KG1 (cell line): ENCODE measurements at regions not wholly inside any gene's neighbourhood (a gene's known extent, or its start where the extent isn't known, plus 50 kb on each side); places are given as distances from the start of the nearest gene placed in this dataset.
"Not testable (repeated sequence)": the region's sequence is repeated elsewhere in the genome, so short reads cannot be mapped to it uniquely, and the experiment has no call there.

ENCODE experiments used
- DNase-seq: peaks from one replicate; lab custom pipeline; 2025; lab: John Stamatoyannopoulos, UW

DNA sequence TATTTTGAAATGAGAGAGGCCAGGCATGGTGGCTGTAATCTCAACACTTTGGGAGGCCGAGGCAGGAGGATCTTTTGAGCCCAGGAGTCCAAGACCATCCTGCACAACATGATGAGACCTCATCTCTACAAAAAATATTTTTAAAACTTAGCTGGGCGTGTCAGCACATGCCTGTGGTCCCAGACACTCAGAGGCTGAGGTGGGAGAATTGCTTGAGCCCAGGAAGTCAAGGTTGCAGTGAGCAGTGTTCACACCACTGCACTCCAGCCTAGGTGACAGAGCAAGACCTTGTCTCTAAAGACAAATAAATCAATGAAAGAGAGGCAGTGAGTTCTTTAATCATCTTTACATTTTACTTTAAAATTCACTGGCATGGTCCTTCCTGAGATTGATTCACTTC lies 124.5 kb downstream of the DUSP6 start:
- DNase-seq: no peak

- DNase-seq: no peak
These were observed 126.4 kb downstream of the DUSP6 start for GRCh38 chr12:89225808-89226411.

- DNase-seq: no peak
These were observed 126.9 kb downstream of the DUSP6 start for GRCh38 chr12:89225401-89225800.

GRCh38 chr12:89222580-89222979 lies 129.7 kb downstream of the DUSP6 start:
- DNase-seq: not testable (repeated sequence)

- DNase-seq: no peak
These were observed 134.8 kb downstream of the DUSP6 start for GRCh38 chr12:89217472-89217871.

DNA sequence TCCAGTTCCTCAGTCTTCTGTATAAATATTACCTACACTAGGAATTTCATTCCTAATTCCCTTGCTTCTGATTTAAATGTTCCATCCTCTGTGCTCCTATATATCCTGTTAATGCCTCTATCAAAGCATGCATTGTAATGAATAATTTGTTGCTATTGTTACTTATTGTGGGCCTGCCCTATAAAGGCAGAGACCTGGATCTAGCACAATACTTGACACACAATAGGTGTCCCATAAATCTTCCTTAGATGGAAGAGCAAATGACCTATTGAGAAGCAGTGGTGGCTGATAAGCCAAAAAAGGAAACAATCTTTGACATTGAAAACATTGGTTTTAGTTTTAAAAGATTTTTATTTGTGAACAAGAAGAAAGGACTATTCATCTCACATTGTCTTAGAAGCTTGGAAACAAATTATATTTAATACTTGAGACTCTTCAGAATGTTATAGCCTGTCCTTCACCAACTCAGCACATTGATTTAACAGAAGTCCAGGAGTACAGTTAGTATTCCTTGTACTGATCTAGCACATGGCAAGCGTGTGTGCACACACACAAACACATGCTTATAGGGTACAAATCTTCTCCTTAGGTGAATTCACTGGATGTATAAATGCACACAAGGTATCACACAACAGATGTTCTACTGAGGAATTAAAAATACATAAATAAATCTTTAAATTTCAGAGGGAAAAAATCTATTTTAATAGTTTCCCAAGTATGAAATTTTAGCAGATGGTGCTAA lies 135.9 kb downstream of the DUSP6 start:
- no peak for DNase-seq

DNA sequence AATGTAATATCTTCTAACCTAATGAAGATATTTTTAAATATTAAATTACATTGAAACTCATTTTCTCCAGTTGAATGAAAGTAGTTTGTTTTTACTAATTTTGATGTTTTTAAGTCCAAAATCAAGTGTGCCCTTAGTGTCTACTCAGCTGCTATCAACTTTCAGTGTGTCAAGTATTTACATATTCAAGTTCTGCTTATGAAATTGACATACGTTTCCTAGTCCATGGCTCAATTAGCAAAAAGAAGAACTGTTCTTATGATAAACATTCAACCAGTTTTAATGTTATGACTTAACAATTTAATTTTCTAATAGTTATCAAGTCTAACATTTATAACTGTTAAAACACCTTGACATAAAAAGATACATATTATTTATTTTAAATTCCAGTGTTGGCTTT lies 137.1 kb downstream of the DUSP6 start:
- no peak for DNase-seq

DNA sequence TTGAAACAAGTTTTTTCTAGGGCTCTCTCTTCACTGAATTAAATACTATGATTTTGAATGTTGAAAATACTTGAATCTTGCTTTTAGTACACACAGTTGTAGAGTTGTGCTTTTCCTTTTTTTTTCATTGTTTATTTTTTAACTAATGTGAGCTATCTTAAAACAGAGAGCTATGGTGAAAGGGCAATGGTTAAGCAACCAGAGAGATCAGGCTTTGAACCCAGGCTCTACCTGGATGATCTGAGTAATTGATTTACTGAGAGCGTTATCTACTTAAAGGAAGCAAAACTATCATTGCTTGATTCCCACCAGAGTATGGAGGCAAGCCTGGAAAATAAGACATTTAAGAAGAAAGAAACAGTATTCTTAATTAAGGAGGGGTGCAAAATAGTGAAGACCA lies 138.6 kb downstream of the DUSP6 start:
- no peak for DNase-seq

DNA sequence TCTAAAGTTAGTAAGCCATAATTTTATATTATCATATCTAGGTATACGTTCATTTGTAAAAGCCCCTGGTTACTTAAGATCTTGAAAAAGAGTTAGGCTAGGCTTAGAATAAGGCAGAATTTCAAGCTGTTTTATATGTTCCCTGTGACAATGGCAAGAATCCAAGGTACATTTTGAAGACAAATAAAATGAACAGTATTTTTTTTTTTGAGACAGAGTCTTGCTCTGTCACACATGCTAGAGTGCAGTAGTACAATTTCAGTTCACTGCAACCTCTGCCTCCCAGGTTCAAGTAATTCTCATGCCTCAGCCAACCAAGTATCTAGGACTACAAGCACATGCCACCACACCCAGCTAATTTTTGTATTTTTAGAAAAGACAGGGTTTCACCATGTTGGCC lies 139.2 kb downstream of the DUSP6 start:
- DNase-seq: no peak

GRCh38 chr12:89212339-89212771 lies 139.9 kb downstream of the DUSP6 start:
- no peak for DNase-seq

GRCh38 chr12:89211456-89211855 lies 140.8 kb downstream of the DUSP6 start:
- DNase-seq: no peak

- no peak for DNase-seq
These were observed 142.0 kb downstream of the DUSP6 start for GRCh38 chr12:89210277-89210676.

DNA sequence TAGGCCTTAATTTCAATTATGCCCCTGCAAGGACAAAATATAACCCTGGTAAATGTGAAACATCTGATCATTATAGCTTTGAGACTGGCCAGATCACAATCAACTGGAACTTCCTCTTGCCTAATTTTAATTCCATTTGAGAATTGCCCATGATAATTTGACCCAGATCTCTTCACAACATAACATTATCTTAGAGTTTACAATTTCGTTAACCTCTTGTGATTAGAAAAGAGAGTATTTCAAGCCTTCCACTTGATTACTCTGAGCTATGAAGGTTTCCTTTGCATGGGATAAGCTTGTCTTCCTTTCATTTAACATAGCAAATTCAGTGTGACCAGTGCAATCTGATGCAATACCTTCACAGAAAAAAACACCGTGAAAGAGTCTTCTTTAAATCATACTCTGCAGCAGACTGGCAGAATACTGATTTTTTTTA lies 143.6 kb downstream of the DUSP6 start:
- no peak for DNase-seq

GRCh38 chr12:89206390-89206789 lies 145.9 kb downstream of the DUSP6 start:
- no peak for DNase-seq

GRCh38 chr12:89205517-89205916 lies 146.8 kb downstream of the DUSP6 start:
- DNase-seq: no peak

DNA sequence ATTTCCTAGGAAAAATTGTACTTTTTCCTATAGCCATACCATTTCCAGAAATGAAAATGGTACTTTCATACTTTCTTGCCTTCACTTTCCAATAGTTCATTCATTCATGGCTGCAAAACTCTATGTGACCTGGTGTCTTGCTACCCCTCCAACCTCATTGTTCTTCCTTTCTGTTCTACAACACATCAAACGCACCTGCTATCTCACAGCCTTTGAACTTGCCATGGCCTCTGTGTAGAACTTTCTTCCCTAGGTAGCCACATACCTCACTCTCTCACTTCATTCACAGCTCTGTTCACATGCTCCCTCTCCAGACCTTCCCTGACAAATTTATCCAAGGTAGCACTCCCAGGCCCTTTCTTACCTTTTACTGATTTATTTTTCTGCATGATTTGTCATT lies 149.2 kb downstream of the DUSP6 start:
- no peak for DNase-seq

GRCh38 chr12:89200217-89200616 lies 152.1 kb downstream of the DUSP6 start:
- no peak for DNase-seq

DNA sequence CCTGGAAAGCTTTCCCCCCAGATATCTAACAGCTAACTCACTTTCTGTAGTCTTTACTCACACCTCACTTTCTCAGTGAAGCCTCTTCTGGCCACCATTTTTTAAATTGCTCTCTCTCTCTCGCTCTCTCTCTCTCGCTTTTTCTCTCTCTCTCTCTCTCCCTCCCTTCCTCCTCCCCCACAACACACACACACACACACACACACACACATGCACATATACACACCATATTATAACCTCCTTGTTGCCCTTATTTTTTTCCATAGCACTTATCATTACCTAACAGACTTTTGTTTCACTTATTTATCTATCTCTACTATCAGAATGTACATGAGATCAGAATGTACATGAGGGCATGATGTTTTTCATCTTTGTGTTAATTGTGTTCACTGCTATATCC lies 156.8 kb downstream of the DUSP6 start:
- DNase-seq: no peak

DNA sequence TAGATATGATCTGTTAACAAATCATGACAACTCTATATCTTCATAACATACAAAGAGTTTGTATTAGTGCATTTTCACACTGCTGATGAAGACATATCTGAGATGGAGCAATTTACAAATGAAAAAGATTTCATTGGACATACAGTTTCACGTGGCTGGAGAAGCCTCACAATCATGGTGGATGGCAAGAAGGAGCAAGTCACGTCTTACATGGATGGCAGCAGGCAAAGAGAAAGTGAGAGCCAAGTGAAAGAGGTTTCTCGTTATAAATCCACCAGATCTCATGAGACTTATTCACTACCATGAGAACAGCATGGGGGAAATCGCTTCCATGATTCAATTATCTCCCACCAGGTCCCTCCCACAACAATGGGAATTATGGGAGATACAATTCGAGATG lies 157.6 kb downstream of the DUSP6 start:
- no peak for DNase-seq

GRCh38 chr12:89192429-89192828 lies 159.9 kb downstream of the DUSP6 start:
- DNase-seq: no peak

GRCh38 chr12:89191597-89191996 lies 160.7 kb downstream of the DUSP6 start:
- not testable (repeated sequence) for DNase-seq

DNA sequence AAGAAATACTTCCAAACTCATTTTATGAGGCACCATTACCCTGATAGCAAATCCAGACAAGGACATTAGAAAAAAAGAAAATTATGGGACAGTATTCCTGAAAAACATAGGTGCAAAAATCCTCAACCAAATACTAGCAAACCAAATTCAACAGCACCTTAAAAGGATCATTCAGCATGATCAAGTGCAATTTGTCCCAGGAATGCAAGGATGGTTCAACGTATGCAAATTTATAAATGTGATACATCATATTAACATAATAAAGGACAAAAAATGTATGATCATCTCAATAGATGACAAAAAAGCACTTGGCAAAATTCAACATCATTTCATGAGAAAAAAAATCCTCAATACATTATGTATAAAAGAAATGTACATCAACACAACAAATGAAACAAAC lies 162.9 kb downstream of the DUSP6 start:
- no peak for DNase-seq

DNA sequence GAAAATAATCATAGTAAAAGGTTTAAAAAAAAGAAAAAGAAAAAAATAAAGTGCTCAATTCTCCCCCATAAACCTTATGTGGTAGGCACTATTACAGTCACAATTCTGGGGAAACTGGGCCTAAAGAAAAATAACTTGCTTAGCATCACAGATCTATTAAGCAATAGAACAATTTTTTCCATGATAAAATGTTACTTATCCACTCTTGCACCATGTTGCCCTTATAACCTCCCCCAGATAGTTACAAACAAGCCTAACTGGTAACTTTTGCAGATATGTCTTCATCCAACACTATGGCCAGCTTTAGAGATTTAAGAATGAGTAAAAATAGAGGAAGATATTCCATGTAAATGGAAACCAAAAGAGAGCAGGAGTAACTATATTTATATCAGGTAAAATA lies 164.8 kb downstream of the DUSP6 start:
- no peak for DNase-seq

GRCh38 chr12:89185889-89186288 lies 166.4 kb downstream of the DUSP6 start:
- DNase-seq: no peak
